Neuronal stem cell (in vitro differentiated cells): ENCODE measurements at regions not wholly inside any gene's neighbourhood (a gene's known extent, or its start where the extent isn't known, plus 50 kb on each side); places are given as distances from the start of the nearest gene placed in this dataset.

Experiments used
- DNase-seq: peaks from one replicate; pipeline ENCODE4 v3.0.0-alpha.2; 2013; ENCODE audit warnings: low spot score
- H2AFZ ChIP-seq: one replicate; pipeline ENCODE4 v1.6.1; 2013; ENCODE audit warnings: mild to moderate bottlenecking, low read length, inconsistent platforms
- H2AK5ac ChIP-seq: 2 replicates; pipeline ENCODE4 v1.6.1; 2013; ENCODE audit warnings: low read depth, mild to moderate bottlenecking, inconsistent platforms, low read length, moderate library complexity, mixed read lengths
- H2BK120ac ChIP-seq: 2 replicates; pipeline ENCODE4 v1.6.1; 2013; ENCODE audit warnings: low read depth, mild to moderate bottlenecking, inconsistent platforms, low read length, moderate library complexity, mixed read lengths
- H2BK12ac ChIP-seq: one replicate; pipeline ENCODE4 v1.6.1; 2013; ENCODE audit warnings: low read length, inconsistent platforms
- H2BK15ac ChIP-seq: 2 replicates; pipeline ENCODE4 v1.6.1; 2013; ENCODE audit warnings: mild to moderate bottlenecking, low read length, inconsistent platforms, mixed read lengths
- H2BK5ac ChIP-seq: one replicate; pipeline ENCODE4 v1.6.1; 2013; ENCODE audit warnings: inconsistent platforms, mild to moderate bottlenecking, low read length, moderate library complexity
- H3K14ac ChIP-seq: one replicate; pipeline ENCODE4 v1.6.1; 2013; ENCODE audit warnings: low read length, inconsistent platforms
- H3K18ac ChIP-seq: 2 replicates; pipeline ENCODE4 v1.6.1; 2013; ENCODE audit warnings: low read length, inconsistent platforms
- H3K23ac ChIP-seq: 2 replicates; pipeline ENCODE4 v1.6.1; 2013; ENCODE audit warnings: low read depth, mild to moderate bottlenecking, mixed read lengths, low read length, inconsistent platforms; ENCODE audit not compliant: poor library complexity
- H3K27ac ChIP-seq: replicated peaks from 3 replicates; pipeline ENCODE4 v1.5.1; 2013; ENCODE audit warnings: low read length, inconsistent platforms
- H3K27me3 ChIP-seq, 3 experiments: 2 replicates each; pipeline ENCODE4 v1.6.1; 2013; ENCODE audit warnings: low read length in 3 of 3, mild to moderate bottlenecking in 2 of 3, inconsistent platforms in 1 of 3, low read depth in 1 of 3, mixed read lengths in 1 of 3, moderate library complexity in 1 of 3; ENCODE audit not compliant: control insufficient read depth in 3 of 3, insufficient read depth in 3 of 3
- H3K36me3 ChIP-seq, 2 donors: replicated peaks in 1 of 2; 2 replicates each; pipeline ENCODE4 v1.6.1; 2013; ENCODE audit warnings: low read length in 2 of 2; ENCODE audit not compliant: control insufficient read depth in 2 of 2, insufficient read depth in 2 of 2
- H3K4ac ChIP-seq: 2 replicates; pipeline ENCODE4 v1.6.1; 2013; ENCODE audit warnings: inconsistent platforms, mild to moderate bottlenecking, low read length, moderate library complexity
- H3K4me1 ChIP-seq, 2 donors: 1 replicate in 1 of 2; 2 replicates in 1 of 2; pipeline ENCODE4 v1.6.1; 2013; ENCODE audit warnings: low read length in 2 of 2, low read depth in 1 of 2; ENCODE audit not compliant: control insufficient read depth in 2 of 2, insufficient read depth in 1 of 2
- H3K4me2 ChIP-seq: one replicate; pipeline ENCODE4 v1.6.1; 2013; ENCODE audit warnings: mild to moderate bottlenecking, low read length, inconsistent platforms; ENCODE audit not compliant: insufficient read depth, poor library complexity, severe bottlenecking
- H3K4me3 ChIP-seq, 2 donors: 2 replicates each; pipeline ENCODE4 v1.5.1; 2013; ENCODE audit warnings: low read length in 2 of 2, mild to moderate bottlenecking in 2 of 2, inconsistent platforms in 1 of 2, moderate library complexity in 1 of 2
- H3K79me1 ChIP-seq: one replicate; pipeline ENCODE4 v1.6.1; 2013; ENCODE audit warnings: low read depth, mild to moderate bottlenecking, inconsistent platforms, low read length, moderate library complexity
- H3K9ac ChIP-seq: one replicate; pipeline ENCODE4 v1.6.1; 2013; ENCODE audit warnings: mild to moderate bottlenecking, low read depth, low read length, inconsistent platforms; ENCODE audit not compliant: poor library complexity
- H3K9me3 ChIP-seq, 2 donors: replicated peaks in 1 of 2; 2 replicates each; pipeline versions ENCODE3 to v1.6.1; 2013; ENCODE audit warnings: low read length in 2 of 2, mild to moderate bottlenecking in 2 of 2, inconsistent platforms in 1 of 2, low read depth in 1 of 2, mixed read lengths in 1 of 2, moderate library complexity in 1 of 2; ENCODE audit not compliant: control insufficient read depth in 2 of 2, insufficient read depth in 1 of 2
- H4K8ac ChIP-seq: one replicate; pipeline ENCODE4 v1.6.1; 2013; ENCODE audit warnings: low read depth, mild to moderate bottlenecking, inconsistent platforms, low read length, moderate library complexity
- H4K91ac ChIP-seq: one replicate; pipeline ENCODE4 v1.6.1; 2013; ENCODE audit warnings: low read length, low read depth, mild to moderate bottlenecking, inconsistent platforms; ENCODE audit not compliant: poor library complexity
- WGBS, 2 donors: extraction: QIAGEN DNeasy Blood & Tissue Kit; methylation state at CpG; one replicate each; pipeline ENCODE4 v1.1.7; 2013; ENCODE audit warnings: missing lambda C conversion rate in 2 of 2, mixed read lengths in 1 of 2; ENCODE audit not compliant: insufficient read length in 2 of 2, insufficient replicate concordance in 1 of 2; ENCODE audit errors: extremely low coverage in 2 of 2; 5-methylcytosine and 5-hydroxymethylcytosine counted together

- no peak overlapping the region for H3K4ac ChIP-seq
- H4K8ac ChIP-seq = no peak overlapping the region
- H2BK12ac ChIP-seq = no peak overlapping the region
- H2BK120ac ChIP-seq = no peak overlapping the region
- H3K23ac ChIP-seq = no peak overlapping the region
- H2BK15ac ChIP-seq = no peak overlapping the region
- H2AK5ac ChIP-seq = no peak overlapping the region
- no peaks in the 10 kb centered on the region for H3K79me1 ChIP-seq
- H3K27ac ChIP-seq = no peak overlapping the region
- no peaks in the 10 kb centered on the region for H3K27me3 ChIP-seq
- H2BK5ac ChIP-seq = no peak overlapping the region
- no peak overlapping the region for H3K9ac ChIP-seq
- no CpG with 5 or more reads among the region's 4 CpGs for WGBS, 2 donors
- H3K36me3 ChIP-seq = no peaks in the 10 kb centered on the region
- peaks cover 0 to 7% of the 10 kb centered on the region in 2 donors for H3K4me1 ChIP-seq
- H3K14ac ChIP-seq = no peak overlapping the region
- H3K4me2 ChIP-seq = no peak overlapping the region
- no peak overlapping the region for H3K18ac ChIP-seq
- peak; percentile 15 for DNase-seq
- H3K9me3 ChIP-seq = no peaks in the 10 kb centered on the region
- no peak overlapping the region for H3K4me3 ChIP-seq
- H2AFZ ChIP-seq = no peak overlapping the region
- H4K91ac ChIP-seq = no peak overlapping the region
Observed at GRCh38 chr3:111284503-111285183, 213.0 kb downstream of the NECTIN3 start.

GRCh38 chr3:111285184-111285538 is 213.5 kb downstream of the NECTIN3 start:
- H3K27ac ChIP-seq = no peak overlapping the region
- H3K14ac ChIP-seq = no peak overlapping the region
- no peak overlapping the region for H2AK5ac ChIP-seq
- H3K4me2 ChIP-seq = no peak overlapping the region
- no peak overlapping the region for H2BK12ac ChIP-seq
- H3K9me3 ChIP-seq = no peaks in the 10 kb centered on the region
- no CpG with 5 or more reads among the region's 1 CpG for WGBS, 2 donors
- H3K36me3 ChIP-seq = no peaks in the 10 kb centered on the region
- no peak overlapping the region for H4K91ac ChIP-seq
- H2AFZ ChIP-seq = no peak overlapping the region
- no peak overlapping the region for H3K9ac ChIP-seq
- no peaks in the 10 kb centered on the region for H3K79me1 ChIP-seq
- H3K18ac ChIP-seq = no peak overlapping the region
- peaks cover 0 to 7% of the 10 kb centered on the region in 2 donors for H3K4me1 ChIP-seq
- no peak overlapping the region for H2BK120ac ChIP-seq
- no peak overlapping the region for H3K23ac ChIP-seq
- H2BK5ac ChIP-seq = no peak overlapping the region
- no peak overlapping the region for H4K8ac ChIP-seq
- no peak overlapping the region for H3K4me3 ChIP-seq
- H2BK15ac ChIP-seq = no peak overlapping the region
- DNase-seq = no peak
- H3K4ac ChIP-seq = no peak overlapping the region
- H3K27me3 ChIP-seq = no peaks in the 10 kb centered on the region

- Histone ChIP-seq H3K4me3 (no peak overlapping the region), H3K9ac (no peak overlapping the region), H3K9me3 (no peaks in the 10 kb centered on the region), H3K36me3 (no peaks in the 10 kb centered on the region), H3K18ac (no peak overlapping the region), H2BK12ac (no peak overlapping the region), H4K8ac (no peak overlapping the region), H2AFZ (no peak overlapping the region), H3K23ac (no peak overlapping the region), H2AK5ac (no peak overlapping the region), H2BK120ac (no peak overlapping the region), H3K14ac (no peak overlapping the region), H4K91ac (no peak overlapping the region), H3K27me3 (no peaks in the 10 kb centered on the region), H3K79me1 (no peaks in the 10 kb centered on the region), H3K4me1 (peaks cover 0 to 7% of the 10 kb centered on the region in 2 donors), H2BK15ac (no peak overlapping the region), H3K4ac (no peak overlapping the region), H3K27ac (no peak overlapping the region), H2BK5ac (no peak overlapping the region), H3K4me2 (no peak overlapping the region)
- no CpG with 5 or more reads among the region's 4 CpGs for WGBS, 2 donors
- no peak for DNase-seq
Observed at GRCh38 chr3:111285694-111286093, 214.1 kb downstream of the NECTIN3 start.

- H2AK5ac ChIP-seq = no peak overlapping the region
- H3K4me2 ChIP-seq = no peak overlapping the region
- no peak overlapping the region for H4K91ac ChIP-seq
- peaks cover 0 to 7% of the 10 kb centered on the region in 2 donors for H3K4me1 ChIP-seq
- H3K27ac ChIP-seq = no peak overlapping the region
- H2BK120ac ChIP-seq = no peak overlapping the region
- H3K23ac ChIP-seq = no peak overlapping the region
- H3K27me3 ChIP-seq = no peaks in the 10 kb centered on the region
- H4K8ac ChIP-seq = no peak overlapping the region
- no peak overlapping the region for H3K4ac ChIP-seq
- H3K18ac ChIP-seq = no peak overlapping the region
- H3K4me3 ChIP-seq = no peak overlapping the region
- no peaks in the 10 kb centered on the region for H3K36me3 ChIP-seq
- H3K9ac ChIP-seq = no peak overlapping the region
- no peak for DNase-seq
- no peak overlapping the region for H3K14ac ChIP-seq
- no peak overlapping the region for H2AFZ ChIP-seq
- no peak overlapping the region for H2BK12ac ChIP-seq
- H2BK15ac ChIP-seq = no peak overlapping the region
- no peaks in the 10 kb centered on the region for H3K9me3 ChIP-seq
- H3K79me1 ChIP-seq = no peaks in the 10 kb centered on the region
- H2BK5ac ChIP-seq = no peak overlapping the region
- no CpG with 5 or more reads among the region's 2 CpGs for WGBS, 2 donors
Observed at GRCh38 chr3:111286746-111287145, 215.1 kb downstream of the NECTIN3 start.
